ENCODE measurements at regions not wholly inside any gene's neighbourhood (a gene's known extent, or its start where the extent isn't known, plus 50 kb on each side); places are given as distances from the start of the nearest gene placed in this dataset.

DNA sequence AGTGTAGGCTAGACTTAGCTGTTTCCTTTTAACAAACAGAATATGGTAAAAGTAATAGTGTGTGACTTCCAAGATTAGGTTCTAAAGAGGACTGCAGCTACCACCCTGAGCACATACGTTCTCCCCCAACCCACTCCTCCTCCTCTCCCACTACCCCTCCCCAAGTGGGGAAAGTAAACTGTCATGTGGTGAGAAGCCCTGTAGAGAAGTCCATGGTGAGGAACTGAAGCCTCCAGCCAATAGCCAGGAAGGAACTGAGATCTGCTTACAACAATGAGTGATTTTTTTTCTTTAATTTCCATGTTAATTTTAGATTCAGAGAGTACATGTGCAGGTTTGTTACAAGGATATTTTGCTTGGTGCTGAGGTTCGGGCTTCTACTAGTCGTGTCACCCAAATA, 57.0 kb upstream of the EGLN3 start:
- no peak for DNase-seq

- no peak for DNase-seq
These were observed 55.0 kb upstream of the EGLN3 start for GRCh38 chr14:34005901-34006300.

GRCh38 chr14:34004881-34005280, 54.0 kb upstream of the EGLN3 start:
- no peak for DNase-seq

DNA sequence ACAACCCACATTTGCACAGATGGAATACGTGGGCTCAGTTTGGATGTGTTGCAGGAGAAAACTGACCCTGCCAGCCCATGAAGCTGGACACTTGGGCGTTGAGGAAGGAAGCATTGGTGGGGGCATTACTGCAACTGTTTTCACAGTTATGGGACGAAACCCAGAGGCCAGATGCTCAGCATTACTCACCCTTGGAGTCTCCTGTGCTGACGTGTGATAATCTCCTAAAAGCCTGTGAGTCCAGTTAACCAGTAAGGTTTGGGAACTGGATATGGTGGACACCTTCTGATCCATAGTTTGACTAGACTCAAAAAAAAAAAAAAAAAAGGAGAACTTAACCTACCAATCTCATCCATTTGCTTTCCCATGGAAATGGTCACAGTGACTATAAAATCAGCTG, 52.8 kb upstream of the EGLN3 start:
- no peak for DNase-seq

DNA sequence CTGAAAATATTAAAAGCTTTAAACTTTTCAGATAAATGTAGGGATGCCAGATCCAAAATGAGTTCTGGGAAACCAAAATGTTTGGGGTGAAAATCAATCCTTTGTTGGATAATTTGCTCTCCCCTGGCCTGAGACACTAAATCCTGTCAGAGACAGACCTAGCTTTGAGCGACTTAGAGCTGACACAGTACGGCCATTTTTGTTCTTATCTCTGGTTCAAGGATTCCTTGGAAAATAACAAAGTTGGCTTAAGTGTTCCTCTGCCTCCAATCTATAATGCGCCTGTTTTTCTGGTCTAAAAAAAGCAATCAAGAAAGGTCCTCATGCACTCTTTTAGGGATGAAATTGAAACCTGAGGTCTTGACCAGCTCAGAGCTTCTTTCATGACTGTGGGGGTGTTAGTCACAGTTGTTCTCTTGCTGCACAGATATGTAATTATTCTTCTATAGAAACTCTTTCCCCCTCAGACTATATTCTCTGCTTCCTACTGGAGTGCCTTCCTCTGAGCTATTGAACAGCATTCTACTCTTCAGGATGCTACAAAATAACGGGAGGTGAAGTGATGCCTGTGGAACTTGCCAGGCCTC, 52.3 kb upstream of the EGLN3 start:
- no peak for DNase-seq

Measured in NCI-H774 (cell line).